ENCODE measurements at regions not wholly inside any gene's neighbourhood (a gene's known extent, or its start where the extent isn't known, plus 50 kb on each side); places are given as distances from the start of the nearest gene placed in this dataset.

- TF ChIP-seq CTCF (IDR thresholded peaks at IDR 0.05) = no peak
- no peak for TF ChIP-seq POLR2A (IDR thresholded peaks at IDR 0.05)
Measured at GRCh38 chr3:104069114-104069513, 1297.6 kb upstream of the ALCAM start.
